Endothelial cell of umbilical vein (primary cell): ENCODE measurements at regions not wholly inside any gene's neighbourhood (a gene's known extent, or its start where the extent isn't known, plus 50 kb on each side); places are given as distances from the start of the nearest gene placed in this dataset.

ENCODE experiments used
- BruUV-seq: library from RNA; stranded (reverse); fragments of 400-500 nt; replicated peaks from 2 replicates; lab custom pipeline; 2021; lab: Mats Ljungman, UMichigan
- CTCF ChIA-PET: fragments of 300-600, 350-600 bp; sonication (Branson Sonifier 250); formaldehyde crosslinking; loops from one replicate; lab custom pipeline; 2021; ENCODE audit warnings: antibody characterized with exemption, inconsistent platforms; lab: Charles Lee
- POLR2A ChIA-PET: fragments of 300-600, 350-600 bp; sonication (Branson Sonifier 250); formaldehyde crosslinking; loops from one replicate; lab custom pipeline; 2021; ENCODE audit warnings: antibody characterized with exemption, inconsistent platforms; lab: Charles Lee
- DNase-seq: peaks from one replicate; pipeline ENCODE4 v3.0.0-alpha.2; 2011; ENCODE audit warnings: low read depth, low spot score
- FAIRE-seq: peaks from 2 replicates; lab custom pipeline; 2011; peaks lifted over from hg19 to GRCh38; lab: Jason Lieb, UNC
- H2AFZ ChIP-seq: 2 replicates; pipeline ENCODE4 v1.6.0; 2012; ENCODE audit warnings: low read depth, low read length, control low read depth, inconsistent platforms
- H3K27ac ChIP-seq: 2 replicates; pipeline ENCODE4 v1.5.1; 2011; ENCODE audit warnings: low read depth, mild to moderate bottlenecking, control low read depth, low read length, moderate library complexity; ENCODE audit not compliant: insufficient read depth
- H3K27me3 ChIP-seq, 2 experiments: 2 replicates each; pipeline versions ENCODE4 v1.6.0 to v1.6.1; 2011; ENCODE audit warnings: low read length in 2 of 2, mixed read lengths in 1 of 2; ENCODE audit not compliant: control insufficient read depth in 2 of 2, insufficient read depth in 2 of 2
- H3K36me3 ChIP-seq, 2 experiments: 2 replicates in 1 of 2; 3 replicates in 1 of 2; pipeline ENCODE4 v1.5.1; 2011; ENCODE audit warnings: low read length in 2 of 2, mild to moderate bottlenecking in 1 of 2, moderate library complexity in 1 of 2; ENCODE audit not compliant: control insufficient read depth in 2 of 2, insufficient read depth in 2 of 2; ENCODE audit errors: extremely low read depth in 1 of 2
- H3K4me1 ChIP-seq: 3 replicates; pipeline ENCODE4 v1.5.1; 2011; ENCODE audit warnings: mild to moderate bottlenecking, low read length; ENCODE audit not compliant: control insufficient read depth, insufficient read depth; ENCODE audit errors: extremely low read depth
- H3K4me2 ChIP-seq: 2 replicates; pipeline ENCODE4 v1.6.1; 2011; ENCODE audit warnings: low read length, control low read depth, mixed read lengths; ENCODE audit not compliant: insufficient read depth
- H3K4me3 ChIP-seq, 3 experiments: fragments of 200-600 bp in 1 of 3; sonication (generic), shearing (Covaris generic) in 1 of 3; replicated peaks in 1 of 3; 2 replicates each; pipeline ENCODE4 v1.5.1; 2011 to 2016; ENCODE audit warnings: control low read depth in 3 of 3, low read length in 3 of 3, mild to moderate bottlenecking in 2 of 3, inconsistent platforms in 1 of 3, low read depth in 1 of 3, moderate library complexity in 1 of 3; ENCODE audit not compliant: insufficient read depth in 1 of 3
- H3K79me2 ChIP-seq: 2 replicates; pipeline ENCODE4 v1.6.0; 2012; ENCODE audit warnings: low read length, inconsistent platforms; ENCODE audit not compliant: control insufficient read depth, insufficient read depth
- H3K9ac ChIP-seq: replicated peaks from 2 replicates; pipeline ENCODE3; 2011; ENCODE audit warnings: low read length, control low read depth; ENCODE audit not compliant: insufficient read depth; ENCODE audit errors: extremely low read depth
- H3K9me1 ChIP-seq: replicated peaks from 3 replicates; pipeline ENCODE4 v1.6.0; 2011; ENCODE audit warnings: mild to moderate bottlenecking, low read length; ENCODE audit not compliant: control insufficient read depth, insufficient read depth; ENCODE audit errors: extremely low read depth
- H3K9me3 ChIP-seq: replicated peaks from 2 replicates; pipeline ENCODE4 v1.5.1; 2012; ENCODE audit warnings: low read length, inconsistent platforms; ENCODE audit not compliant: control insufficient read depth, insufficient read depth
- H4K20me1 ChIP-seq: replicated peaks from 2 replicates; pipeline ENCODE3; 2011; ENCODE audit warnings: mild to moderate bottlenecking, low read length; ENCODE audit not compliant: control insufficient read depth, insufficient read depth; ENCODE audit errors: extremely low read depth
- EZH2 ChIP-seq: IDR thresholded peaks from 2 replicates; pipeline ENCODE4 v1.6.1; 2012; ENCODE audit warnings: borderline replicate concordance, low read depth, mild to moderate bottlenecking, moderate library complexity, low read length, inconsistent platforms; ENCODE audit not compliant: severe bottlenecking
- FOS ChIP-seq: IDR thresholded peaks from 2 replicates; pipeline ENCODE4 v1.6.1; 2011; ENCODE audit warnings: mild to moderate bottlenecking, low read length, moderate library complexity, borderline replicate concordance; ENCODE audit not compliant: insufficient read depth
- GATA2 ChIP-seq: IDR thresholded peaks from 2 replicates; pipeline ENCODE4 v1.7.0; 2011; ENCODE audit warnings: low read depth, mild to moderate bottlenecking, moderate library complexity, mixed read lengths, low read length; ENCODE audit not compliant: insufficient read length, insufficient read depth
- JUN ChIP-seq: IDR thresholded peaks from 2 replicates; pipeline ENCODE4 v1.6.1; 2011; ENCODE audit warnings: borderline replicate concordance, low read depth; ENCODE audit not compliant: insufficient read length, insufficient read depth
- MYC ChIP-seq: IDR thresholded peaks from one replicate; pipeline ENCODE4 v1.6.1; 2011; ENCODE audit warnings: mild to moderate bottlenecking, low read depth, low read length
- POLR2A ChIP-seq: IDR thresholded peaks from 2 replicates; pipeline ENCODE4 v1.6.1; 2012; ENCODE audit warnings: low read depth, mild to moderate bottlenecking, control low read depth, low read length
- POLR2AphosphoS5 ChIP-seq: IDR thresholded peaks from 2 replicates; pipeline ENCODE4 v1.6.1; 2012; ENCODE audit warnings: low read depth, mild to moderate bottlenecking, control low read depth, low read length, moderate library complexity; ENCODE audit not compliant: insufficient read depth
- dilution Hi-C: fragments of 300-500 bp; cut with MboI; formaldehyde crosslinking; loops from one replicate; pipeline ENCODE4 v1.15.0; 2019; ENCODE audit warnings: low sequenced_read_pairs; ENCODE audit not compliant: extremely low pct_ligation_motif_present
- intact Hi-C: fragments of 100-400 bp; cut with micrococcal nuclease; formaldehyde crosslinking; loops from one replicate; pipeline ENCODE4 v1.10.0; 2022

- no peak overlapping the region for H3K4me2 ChIP-seq
- no peaks in the 10 kb centered on the region for H3K9me1 ChIP-seq
- H2AFZ ChIP-seq, result no peak overlapping the region
- no peaks in the 10 kb centered on the region for H3K36me3 ChIP-seq
- H3K9ac ChIP-seq, result no peak overlapping the region
- no peaks in the 10 kb centered on the region for H3K79me2 ChIP-seq
- CTCF ChIA-PET, result no interaction called here
- dilution Hi-C loops, result no loop called here
- H3K27me3 ChIP-seq, result peaks cover 3 to 5% of the 10 kb centered on the region in 2 experiments
- no TSS peak for BruUV-seq
- H4K20me1 ChIP-seq, result no peaks in the 10 kb centered on the region
- no peak overlapping the region for H3K27ac ChIP-seq
- no peak for DNase-seq
- POLR2A ChIA-PET, result no interaction called here
- no peak for FAIRE-seq
- H3K4me3 ChIP-seq, result no peak overlapping the region
- H3K9me3 ChIP-seq, result no peaks in the 10 kb centered on the region
- no peaks in the 10 kb centered on the region for H3K4me1 ChIP-seq
- TF ChIP-seq GATA2, result no peak
- no peak for TF ChIP-seq POLR2A
- intact Hi-C loops, result no loop called here
These were observed 525.1 kb upstream of the IGFBP3 start for GRCh38 chr7:46446151-46446550.

- dilution Hi-C loops, result no loop called here
These were observed 523.2 kb upstream of the IGFBP3 start for GRCh38 chr7:46444256-46444655.

More at GRCh38 chr7:46444256-46444655, 523.2 kb upstream of the IGFBP3 start:
- no peak overlapping the region for H3K27ac ChIP-seq
- H3K79me2 ChIP-seq, result no peaks in the 10 kb centered on the region
- POLR2A ChIA-PET, result no interaction called here
- H3K4me2 ChIP-seq, result no peak overlapping the region
- BruUV-seq, result no TSS peak
- no peak overlapping the region for H2AFZ ChIP-seq
- TF ChIP-seq MYC (no peak), POLR2AphosphoS5 (no peak), POLR2A (no peak), EZH2 (no peak), JUN (no peak), FOS (no peak)
- H3K27me3 ChIP-seq, result peaks cover 3 to 5% of the 10 kb centered on the region in 2 experiments
- H3K36me3 ChIP-seq, result no peaks in the 10 kb centered on the region
- FAIRE-seq, result no peak
- no peaks in the 10 kb centered on the region for H4K20me1 ChIP-seq
- no peak overlapping the region for H3K4me3 ChIP-seq
- no peak overlapping the region for H3K9ac ChIP-seq
- intact Hi-C loops, result no loop called here
- no peaks in the 10 kb centered on the region for H3K4me1 ChIP-seq
- H3K9me1 ChIP-seq, result no peaks in the 10 kb centered on the region
- CTCF ChIA-PET, result no interaction called here
- H3K9me3 ChIP-seq, result no peaks in the 10 kb centered on the region
- no peak for DNase-seq
